ENCODE measurements at regions not wholly inside any gene's neighbourhood (a gene's known extent, or its start where the extent isn't known, plus 50 kb on each side); places are given as distances from the start of the nearest gene placed in this dataset.

- H3K36me3 ChIP-seq (ENCODE audit: insufficient read depth, low read length), result no peaks in the 10 kb centered on the region
- no peak overlapping the region for H3K9ac ChIP-seq (ENCODE audit: low read depth, low read length, poor library complexity, severe bottlenecking)
- TF ChIP-seq, protein P1, sequence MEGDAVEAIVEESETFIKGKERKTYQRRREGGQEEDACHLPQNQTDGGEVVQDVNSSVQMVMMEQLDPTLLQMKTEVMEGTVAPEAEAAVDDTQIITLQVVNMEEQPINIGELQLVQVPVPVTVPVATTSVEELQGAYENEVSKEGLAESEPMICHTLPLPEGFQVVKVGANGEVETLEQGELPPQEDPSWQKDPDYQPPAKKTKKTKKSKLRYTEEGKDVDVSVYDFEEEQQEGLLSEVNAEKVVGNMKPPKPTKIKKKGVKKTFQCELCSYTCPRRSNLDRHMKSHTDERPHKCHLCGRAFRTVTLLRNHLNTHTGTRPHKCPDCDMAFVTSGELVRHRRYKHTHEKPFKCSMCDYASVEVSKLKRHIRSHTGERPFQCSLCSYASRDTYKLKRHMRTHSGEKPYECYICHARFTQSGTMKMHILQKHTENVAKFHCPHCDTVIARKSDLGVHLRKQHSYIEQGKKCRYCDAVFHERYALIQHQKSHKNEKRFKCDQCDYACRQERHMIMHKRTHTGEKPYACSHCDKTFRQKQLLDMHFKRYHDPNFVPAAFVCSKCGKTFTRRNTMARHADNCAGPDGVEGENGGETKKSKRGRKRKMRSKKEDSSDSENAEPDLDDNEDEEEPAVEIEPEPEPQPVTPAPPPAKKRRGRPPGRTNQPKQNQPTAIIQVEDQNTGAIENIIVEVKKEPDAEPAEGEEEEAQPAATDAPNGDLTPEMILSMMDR (conservative IDR thresholded peaks at IDR 0.05; ENCODE audit: low read length), result no peak
- no peak for TF ChIP-seq EZH2phosphoT487 (IDR thresholded peaks at IDR 0.05; ENCODE audit: borderline replicate concordance)
- no peaks in the 10 kb centered on the region for H3K9me3 ChIP-seq (ENCODE audit: insufficient read depth, low read depth, low read length)
- peak overlapping the region; percentile 2 for H3K4me2 ChIP-seq (ENCODE audit: low read depth, low read length, poor library complexity, severe bottlenecking)
- no peaks in the 10 kb centered on the region for H4K20me1 ChIP-seq (ENCODE audit: insufficient read depth, low read length, poor library complexity, severe bottlenecking)
- H3F3A ChIP-seq (ENCODE audit: low read depth), result no peaks in the 10 kb centered on the region
- no peak overlapping the region for H3K4me3 ChIP-seq (ENCODE audit: low read length, poor library complexity, severe bottlenecking)
- peaks cover 62% of the 10 kb centered on the region for H3K4me1 ChIP-seq (ENCODE audit: insufficient read depth, low read length, poor library complexity, severe bottlenecking)
- no peaks in the 10 kb centered on the region for H3K79me2 ChIP-seq (ENCODE audit: insufficient read depth, low read length)
- H2AFZ ChIP-seq (ENCODE audit: low read length), result 0 out of 2 replicates have a peak overlapping the region, but pooled peaks have one; percentile 1
- no peaks in the 10 kb centered on the region for H3K9me2 ChIP-seq (replicated peaks; ENCODE audit: low read depth, low read length)
- no peaks in the 10 kb centered on the region for H3K27me3 ChIP-seq (ENCODE audit: insufficient read depth, low read length, poor library complexity, severe bottlenecking)
These were observed 353.6 kb upstream of the ID2 start for GRCh38 chr2:8328217-8328616.

DNA sequence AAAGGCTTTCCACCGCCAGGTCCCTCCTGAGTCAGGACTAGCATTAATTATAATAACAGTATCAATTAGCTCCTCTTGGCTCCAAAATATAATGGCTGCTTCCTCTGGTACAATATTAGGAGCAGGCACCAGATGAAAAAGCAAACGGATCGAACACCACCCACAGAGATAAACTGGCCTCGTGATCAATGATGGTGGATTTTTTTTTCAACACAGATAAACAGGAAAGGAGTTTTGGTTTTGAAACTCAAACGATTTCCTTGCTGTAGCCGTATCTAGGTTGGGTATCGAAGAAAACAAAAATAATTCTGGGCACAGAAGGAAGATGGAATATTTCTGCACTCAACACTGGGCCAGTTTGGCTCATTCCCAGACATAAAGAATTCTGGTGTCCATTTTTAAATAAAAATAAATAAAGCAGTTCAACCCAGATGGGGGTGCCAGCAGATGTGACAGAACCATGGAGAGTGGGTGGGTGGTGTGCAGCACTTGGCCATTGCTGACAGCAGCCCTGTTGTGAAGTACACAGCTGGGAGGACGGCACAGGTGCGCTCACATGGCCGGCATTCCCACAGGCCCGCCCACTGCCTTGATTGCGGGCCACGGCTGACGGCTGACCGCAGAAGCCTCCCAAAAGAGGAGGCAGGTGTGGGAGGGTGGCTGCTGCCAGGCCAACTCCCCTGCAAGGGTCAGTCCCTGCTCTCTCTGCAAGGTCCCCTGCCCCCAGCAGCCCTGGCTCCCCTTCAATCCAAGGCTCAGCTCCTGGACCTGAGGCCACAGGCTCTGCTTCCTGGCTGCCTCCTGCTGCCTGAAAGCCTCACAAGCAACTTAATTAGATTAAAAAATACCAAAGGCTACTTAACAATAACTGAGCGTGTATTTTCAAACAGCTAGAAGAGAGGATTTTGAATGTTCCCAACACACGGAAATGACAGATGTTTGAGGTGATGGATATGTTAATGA, 351.9 kb upstream of the ID2 start:
- no peaks in the 10 kb centered on the region for H4K20me1 ChIP-seq (ENCODE audit: insufficient read depth, low read length, poor library complexity, severe bottlenecking)
- TF ChIP-seq, protein P1 (conservative IDR thresholded peaks at IDR 0.05; ENCODE audit: low read length), result no peak
- no peak for TF ChIP-seq EZH2phosphoT487 (IDR thresholded peaks at IDR 0.05; ENCODE audit: borderline replicate concordance)
- no peaks in the 10 kb centered on the region for H3K79me2 ChIP-seq (ENCODE audit: insufficient read depth, low read length)
- H3K4me3 ChIP-seq (ENCODE audit: low read length, poor library complexity, severe bottlenecking), result no peak overlapping the region
- no peaks in the 10 kb centered on the region for H3F3A ChIP-seq (ENCODE audit: low read depth)
- peaks cover 53% of the 10 kb centered on the region for H3K4me1 ChIP-seq (ENCODE audit: insufficient read depth, low read length, poor library complexity, severe bottlenecking)
- no peak overlapping the region for H2AFZ ChIP-seq (ENCODE audit: low read length)
- H3K36me3 ChIP-seq (ENCODE audit: insufficient read depth, low read length), result no peaks in the 10 kb centered on the region
- H3K4me2 ChIP-seq (ENCODE audit: low read depth, low read length, poor library complexity, severe bottlenecking), result no peak overlapping the region
- H3K27me3 ChIP-seq (ENCODE audit: insufficient read depth, low read length, poor library complexity, severe bottlenecking), result no peaks in the 10 kb centered on the region
- H3K9me3 ChIP-seq (ENCODE audit: insufficient read depth, low read depth, low read length), result no peaks in the 10 kb centered on the region
- no peak overlapping the region for H3K9ac ChIP-seq (ENCODE audit: low read depth, low read length, poor library complexity, severe bottlenecking)
- no peaks in the 10 kb centered on the region for H3K9me2 ChIP-seq (replicated peaks; ENCODE audit: low read depth, low read length)

GRCh38 chr2:8331068-8331467, 350.8 kb upstream of the ID2 start:
- no peaks in the 10 kb centered on the region for H3K36me3 ChIP-seq (ENCODE audit: insufficient read depth, low read length)
- H3K79me2 ChIP-seq (ENCODE audit: insufficient read depth, low read length), result no peaks in the 10 kb centered on the region
- H3K4me2 ChIP-seq (ENCODE audit: low read depth, low read length, poor library complexity, severe bottlenecking), result no peak overlapping the region
- no peaks in the 10 kb centered on the region for H4K20me1 ChIP-seq (ENCODE audit: insufficient read depth, low read length, poor library complexity, severe bottlenecking)
- H3F3A ChIP-seq (ENCODE audit: low read depth), result no peaks in the 10 kb centered on the region
- H3K4me3 ChIP-seq (ENCODE audit: low read length, poor library complexity, severe bottlenecking), result no peak overlapping the region
- TF ChIP-seq EZH2phosphoT487 (IDR thresholded peaks at IDR 0.05; ENCODE audit: borderline replicate concordance), result no peak
- TF ChIP-seq, protein P1 (conservative IDR thresholded peaks at IDR 0.05; ENCODE audit: low read length), result no peak
- H2AFZ ChIP-seq (ENCODE audit: low read length), result no peak overlapping the region
- H3K27me3 ChIP-seq (ENCODE audit: insufficient read depth, low read length, poor library complexity, severe bottlenecking), result no peaks in the 10 kb centered on the region
- H3K4me1 ChIP-seq (ENCODE audit: insufficient read depth, low read length, poor library complexity, severe bottlenecking), result peaks cover 49% of the 10 kb centered on the region
- H3K9ac ChIP-seq (ENCODE audit: low read depth, low read length, poor library complexity, severe bottlenecking), result no peak overlapping the region
- no peaks in the 10 kb centered on the region for H3K9me2 ChIP-seq (replicated peaks; ENCODE audit: low read depth, low read length)
- no peaks in the 10 kb centered on the region for H3K9me3 ChIP-seq (ENCODE audit: insufficient read depth, low read depth, low read length)

Measured in Loucy (cell line).